Mesenchymal stem cell (in vitro differentiated cells and primary cell): ENCODE measurements at regions not wholly inside any gene's neighbourhood (a gene's known extent, or its start where the extent isn't known, plus 50 kb on each side); places are given as distances from the start of the nearest gene placed in this dataset.

ENCODE experiments used
- DNase-seq: peaks from one replicate; pipeline ENCODE4 v3.0.0-alpha.2; 2013
- H2AFZ ChIP-seq: one replicate; pipeline ENCODE4 v1.6.1; 2013; ENCODE audit warnings: low read depth, mild to moderate bottlenecking, control low read depth, inconsistent platforms, low read length, moderate library complexity
- H2AK5ac ChIP-seq: 2 replicates; pipeline ENCODE4 v1.6.1; 2013; ENCODE audit warnings: low read length, moderate library complexity, mild to moderate bottlenecking, inconsistent platforms; ENCODE audit not compliant: severe bottlenecking
- H2BK120ac ChIP-seq: one replicate; pipeline ENCODE4 v1.6.1; 2013; ENCODE audit warnings: low read depth, mild to moderate bottlenecking, inconsistent platforms, low read length, moderate library complexity
- H2BK12ac ChIP-seq, 2 experiments: one replicate each; pipeline ENCODE4 v1.6.1; 2013; ENCODE audit warnings: inconsistent platforms in 2 of 2, low read length in 2 of 2, mild to moderate bottlenecking in 2 of 2, moderate library complexity in 2 of 2, control low read depth in 1 of 2
- H2BK15ac ChIP-seq: one replicate; pipeline ENCODE4 v1.6.1; 2013; ENCODE audit warnings: mild to moderate bottlenecking, low read depth, inconsistent platforms; ENCODE audit not compliant: poor library complexity, severe bottlenecking
- H2BK5ac ChIP-seq: 2 replicates; pipeline ENCODE4 v1.6.1; 2013; ENCODE audit warnings: low read depth, mild to moderate bottlenecking, low read length, control low read depth, inconsistent platforms; ENCODE audit not compliant: poor library complexity, severe bottlenecking
- H3K14ac ChIP-seq, 2 experiments: one replicate each; pipeline ENCODE4 v1.6.1; 2013; ENCODE audit warnings: inconsistent platforms in 2 of 2, low read length in 2 of 2, control low read depth in 1 of 2, mild to moderate bottlenecking in 1 of 2, moderate library complexity in 1 of 2
- H3K18ac ChIP-seq, 2 experiments: one replicate each; pipeline ENCODE4 v1.6.1; 2013; ENCODE audit warnings: inconsistent platforms in 2 of 2, low read length in 2 of 2, control low read depth in 1 of 2, low read depth in 1 of 2, mild to moderate bottlenecking in 1 of 2
- H3K23ac ChIP-seq, 2 experiments: one replicate each; pipeline ENCODE4 v1.6.1; 2013; ENCODE audit warnings: inconsistent platforms in 2 of 2, low read length in 2 of 2, mild to moderate bottlenecking in 2 of 2, moderate library complexity in 2 of 2, control low read depth in 1 of 2
- H3K27ac ChIP-seq: 2 replicates; pipeline ENCODE4 v1.5.1; 2013; ENCODE audit warnings: mild to moderate bottlenecking, moderate library complexity, low read length, control low read depth, inconsistent platforms; ENCODE audit not compliant: poor library complexity, severe bottlenecking
- H3K27me3 ChIP-seq, 2 experiments: 2 replicates each; pipeline versions ENCODE4 v1.6.1 to v1.7.0; 2013; ENCODE audit warnings: low read length in 2 of 2, mild to moderate bottlenecking in 2 of 2, moderate library complexity in 2 of 2, control low read depth in 1 of 2, inconsistent platforms in 1 of 2; ENCODE audit not compliant: control insufficient read depth in 1 of 2, insufficient read depth in 1 of 2
- H3K36me3 ChIP-seq, 2 experiments: 2 replicates each; pipeline versions ENCODE4 v1.6.1 to v1.7.0; 2013; ENCODE audit warnings: low read length in 2 of 2, control low read depth in 1 of 2, inconsistent platforms in 1 of 2, low read depth in 1 of 2, mild to moderate bottlenecking in 1 of 2; ENCODE audit not compliant: insufficient read depth in 2 of 2, control insufficient read depth in 1 of 2
- H3K4ac ChIP-seq, 2 experiments: one replicate each; pipeline ENCODE4 v1.6.1; 2013; ENCODE audit warnings: inconsistent platforms in 2 of 2, low read length in 2 of 2, mild to moderate bottlenecking in 2 of 2, moderate library complexity in 2 of 2, control low read depth in 1 of 2, low read depth in 1 of 2
- H3K4me1 ChIP-seq: 2 replicates; pipeline ENCODE4 v1.6.1; 2013; ENCODE audit warnings: low read depth, low read length, control low read depth; ENCODE audit not compliant: control insufficient read depth, insufficient read depth
- H3K4me2 ChIP-seq: 2 replicates; pipeline ENCODE4 v1.6.1; 2013; ENCODE audit warnings: low read length, mild to moderate bottlenecking, inconsistent platforms; ENCODE audit not compliant: poor library complexity, severe bottlenecking
- H3K4me3 ChIP-seq, 2 experiments: 2 replicates each; pipeline versions ENCODE4 v1.5.1 to v1.7.0; 2013; ENCODE audit warnings: low read length in 2 of 2, mild to moderate bottlenecking in 2 of 2, control low read depth in 1 of 2, low read depth in 1 of 2; ENCODE audit not compliant: insufficient read depth in 1 of 2
- H3K79me1 ChIP-seq: replicated peaks from 2 replicates; pipeline ENCODE4 v1.6.1; 2013; ENCODE audit warnings: mild to moderate bottlenecking, control low read depth, low read length, inconsistent platforms; ENCODE audit not compliant: poor library complexity, severe bottlenecking
- H3K9ac ChIP-seq: 2 replicates; pipeline ENCODE4 v1.7.0; 2013; ENCODE audit warnings: mild to moderate bottlenecking, low read length, moderate library complexity
- H3K9me3 ChIP-seq: 2 replicates; pipeline ENCODE4 v1.7.0; 2013; ENCODE audit warnings: mild to moderate bottlenecking, low read length; ENCODE audit not compliant: control insufficient read depth
- H4K8ac ChIP-seq: one replicate; pipeline ENCODE4 v1.6.1; 2013; ENCODE audit warnings: inconsistent platforms, mild to moderate bottlenecking, low read length, moderate library complexity
- H4K91ac ChIP-seq: one replicate; pipeline ENCODE4 v1.6.1; 2013; ENCODE audit warnings: mild to moderate bottlenecking, low read length, inconsistent platforms
- WGBS: methylation state at CpG from one replicate; pipeline ENCODE4 v1.1.7; 2013; ENCODE audit warnings: mixed read lengths; 5-methylcytosine and 5-hydroxymethylcytosine counted together

- Histone ChIP-seq H2BK5ac (no peak overlapping the region), H3K4ac (no peak overlapping the region), H2BK15ac (no peak overlapping the region), H2BK120ac (no peak overlapping the region), H3K27me3 (peaks cover 0 to 7% of the 10 kb centered on the region in 2 experiments), H2AK5ac (no peak overlapping the region), H3K79me1 (no peaks in the 10 kb centered on the region), H3K4me3 (no peak overlapping the region), H3K9ac (no peak overlapping the region), H2AFZ (no peak overlapping the region), H3K27ac (no peak overlapping the region), H4K8ac (no peak overlapping the region), H3K4me1 (no peaks in the 10 kb centered on the region), H3K14ac (no peak overlapping the region), H3K36me3 (no peaks in the 10 kb centered on the region), H3K23ac (no peak overlapping the region), H3K18ac (no peak overlapping the region), H3K9me3 (no peaks in the 10 kb centered on the region), H3K4me2 (no peak overlapping the region), H4K91ac (no peak overlapping the region), H2BK12ac (no peak overlapping the region)
- WGBS, result 100% methylated on average over 1 of the region's 4 CpGs
- no peak for DNase-seq
These were observed 339.6 kb downstream of the ZNF536 start for GRCh38 chr19:30711826-30712225.

- no peak overlapping the region for H4K91ac ChIP-seq
- H2BK12ac ChIP-seq, result no peak overlapping the region
- no peak overlapping the region for H2BK15ac ChIP-seq
- H3K4me2 ChIP-seq, result no peak overlapping the region
- H3K4me3 ChIP-seq, result no peak overlapping the region
- H3K79me1 ChIP-seq, result no peaks in the 10 kb centered on the region
- H3K27ac ChIP-seq, result no peak overlapping the region
- H2AFZ ChIP-seq, result no peak overlapping the region
- H3K4me1 ChIP-seq, result no peaks in the 10 kb centered on the region
- no peak overlapping the region for H3K14ac ChIP-seq
- no peaks in the 10 kb centered on the region for H3K36me3 ChIP-seq
- no peak overlapping the region for H4K8ac ChIP-seq
- no peak overlapping the region for H3K18ac ChIP-seq
- no peaks in the 10 kb centered on the region for H3K9me3 ChIP-seq
- no peak overlapping the region for H3K23ac ChIP-seq
- no peak overlapping the region for H2BK120ac ChIP-seq
- no peak overlapping the region for H2AK5ac ChIP-seq
- no peak for DNase-seq
- no peak overlapping the region for H3K4ac ChIP-seq
- WGBS, result 84% methylated on average over 17 of the region's 17 CpGs
- peaks cover 0 to 7% of the 10 kb centered on the region in 2 experiments for H3K27me3 ChIP-seq
- H3K9ac ChIP-seq, result no peak overlapping the region
- no peak overlapping the region for H2BK5ac ChIP-seq
These were observed 339.1 kb downstream of the ZNF536 start for GRCh38 chr19:30711296-30711695.

- H3K4ac ChIP-seq, result no peak overlapping the region
- H2BK15ac ChIP-seq, result no peak overlapping the region
- no peak overlapping the region for H3K27ac ChIP-seq
- no peak overlapping the region for H3K9ac ChIP-seq
- no peaks in the 10 kb centered on the region for H3K9me3 ChIP-seq
- no peak overlapping the region for H3K14ac ChIP-seq
- H3K4me1 ChIP-seq, result no peaks in the 10 kb centered on the region
- no peak overlapping the region for H4K8ac ChIP-seq
- H2BK5ac ChIP-seq, result no peak overlapping the region
- no peak overlapping the region for H2BK120ac ChIP-seq
- peaks cover 0 to 7% of the 10 kb centered on the region in 2 experiments for H3K27me3 ChIP-seq
- H3K4me2 ChIP-seq, result no peak overlapping the region
- no peaks in the 10 kb centered on the region for H3K79me1 ChIP-seq
- no peak overlapping the region for H3K18ac ChIP-seq
- H3K23ac ChIP-seq, result no peak overlapping the region
- no peak overlapping the region for H2AFZ ChIP-seq
- H2BK12ac ChIP-seq, result no peak overlapping the region
- no peak overlapping the region for H4K91ac ChIP-seq
- H2AK5ac ChIP-seq, result no peak overlapping the region
- no peak overlapping the region for H3K4me3 ChIP-seq
- no peak for DNase-seq
- WGBS, result 76% methylated on average over 10 of the region's 12 CpGs
- H3K36me3 ChIP-seq, result no peaks in the 10 kb centered on the region
These were observed 338.5 kb downstream of the ZNF536 start for GRCh38 chr19:30710721-30711120.

DNA sequence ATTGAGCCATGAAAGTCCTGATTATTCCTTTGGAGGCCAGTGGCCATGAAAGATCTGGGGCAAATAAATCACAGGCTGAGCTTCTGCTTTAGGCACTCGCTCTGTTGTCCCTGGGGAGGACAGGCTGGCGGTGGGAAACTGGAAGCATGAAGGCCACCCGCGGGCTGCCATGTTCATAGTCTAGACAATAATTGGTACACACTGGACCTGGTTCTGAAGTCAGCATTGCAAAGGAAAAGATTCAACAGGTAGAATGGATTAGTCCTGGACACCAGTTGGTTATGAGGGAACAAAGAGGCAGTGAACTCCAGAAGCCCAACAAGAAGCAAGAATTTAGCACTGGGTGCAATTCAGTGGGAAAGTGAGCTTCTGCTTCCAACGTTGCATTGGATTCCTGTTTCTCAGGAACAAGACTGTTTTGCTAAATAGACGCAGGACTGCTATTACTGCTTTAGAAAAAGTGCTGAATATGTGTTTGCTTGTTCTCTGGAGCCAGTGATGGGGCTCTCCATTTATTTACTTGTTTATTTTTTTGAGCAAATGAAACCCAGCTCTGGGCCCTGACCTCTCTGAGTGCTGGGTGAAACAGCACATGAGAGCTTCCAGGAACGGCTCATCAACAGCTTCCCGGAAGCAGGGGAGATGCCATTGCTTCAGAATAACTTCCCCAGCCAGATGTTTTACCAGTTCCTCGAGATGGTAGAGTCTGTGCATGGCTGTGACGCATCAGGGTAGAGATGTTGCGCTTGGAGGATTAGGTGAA, 336.4 kb downstream of the ZNF536 start:
- 55% methylated on average over 11 of the region's 11 CpGs for WGBS

More for the DNA sequence above, 336.4 kb downstream of the ZNF536 start:
- Histone ChIP-seq H3K9me3 (no peaks in the 10 kb centered on the region), H3K79me1 (no peaks in the 10 kb centered on the region), H3K36me3 (no peaks in the 10 kb centered on the region), H3K27me3 (peaks cover 0 to 7% of the 10 kb centered on the region in 2 experiments), H3K4me1 (no peaks in the 10 kb centered on the region), H2BK12ac (no peak overlapping the region), H3K14ac (no peak overlapping the region), H3K23ac (no peak overlapping the region), H2BK120ac (no peak overlapping the region), H3K18ac (no peak overlapping the region), H2AK5ac (no peak overlapping the region), H4K91ac (no peak overlapping the region), H3K4me2 (no peak overlapping the region), H3K4ac (no peak overlapping the region), H4K8ac (no peak overlapping the region), H2AFZ (no peak overlapping the region), H3K4me3 (no peak overlapping the region), H2BK15ac (no peak overlapping the region), H3K27ac (no peak overlapping the region), H3K9ac (no peak overlapping the region), H2BK5ac (no peak overlapping the region)
- DNase-seq, result no peak
